T-helper 22 cell (primary cell): ENCODE measurements at regions not wholly inside any gene's neighbourhood (a gene's known extent, or its start where the extent isn't known, plus 50 kb on each side); places are given as distances from the start of the nearest gene placed in this dataset.
"Not testable (repeated sequence)": the region's sequence is repeated elsewhere in the genome, so short reads cannot be mapped to it uniquely, and the experiment has no call there.

ENCODE experiments used
- DNase-seq: peaks from one replicate; pipeline ENCODE4 v3.0.0-alpha.2; 2020; ENCODE audit warnings: low read depth

GRCh38 chr2:210861038-210861665, 304.8 kb downstream of the CPS1 start:
- no peak for DNase-seq

DNA sequence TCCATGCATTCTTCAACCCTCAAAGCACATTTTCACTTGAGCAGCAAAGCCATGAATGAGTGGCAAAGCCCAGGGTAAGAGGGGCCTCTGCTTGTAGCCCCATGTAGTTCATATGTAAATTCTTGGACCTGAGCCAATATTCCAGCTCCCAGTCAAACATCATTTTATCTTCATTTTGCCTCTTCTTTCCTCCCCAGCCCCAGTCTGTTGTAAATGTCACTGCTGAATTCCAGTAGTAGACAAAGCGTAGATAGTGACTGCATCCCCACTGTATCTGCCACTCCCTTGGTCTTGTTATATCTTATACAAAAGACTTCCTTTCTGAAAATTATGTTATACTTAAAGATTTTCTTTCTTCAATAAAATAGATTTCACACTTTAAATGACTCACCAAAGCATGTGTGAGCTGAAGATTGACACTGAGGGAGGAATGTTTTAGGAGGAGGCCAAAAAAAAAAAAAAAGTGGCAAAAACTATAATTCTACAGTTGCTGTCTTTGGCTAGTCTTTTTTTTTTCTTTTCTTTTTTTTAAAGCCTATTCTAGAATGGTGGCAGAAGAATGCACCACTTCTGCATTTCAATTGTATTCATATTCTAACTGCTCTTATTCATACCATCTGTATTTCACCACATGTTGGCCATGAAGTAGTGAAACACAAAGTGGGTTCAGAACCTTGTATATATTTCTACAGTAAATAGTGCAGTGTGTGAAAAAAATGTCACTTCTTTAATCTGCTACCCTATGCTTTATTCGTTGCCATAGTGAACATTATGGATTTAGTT, 306.1 kb downstream of the CPS1 start:
- DNase-seq: no peak

- DNase-seq: no peak
Measured at GRCh38 chr2:210863283-210863682, 306.9 kb downstream of the CPS1 start.

- not testable (repeated sequence) for DNase-seq
Measured at GRCh38 chr2:210871566-210871965, 315.2 kb downstream of the CPS1 start.

DNA sequence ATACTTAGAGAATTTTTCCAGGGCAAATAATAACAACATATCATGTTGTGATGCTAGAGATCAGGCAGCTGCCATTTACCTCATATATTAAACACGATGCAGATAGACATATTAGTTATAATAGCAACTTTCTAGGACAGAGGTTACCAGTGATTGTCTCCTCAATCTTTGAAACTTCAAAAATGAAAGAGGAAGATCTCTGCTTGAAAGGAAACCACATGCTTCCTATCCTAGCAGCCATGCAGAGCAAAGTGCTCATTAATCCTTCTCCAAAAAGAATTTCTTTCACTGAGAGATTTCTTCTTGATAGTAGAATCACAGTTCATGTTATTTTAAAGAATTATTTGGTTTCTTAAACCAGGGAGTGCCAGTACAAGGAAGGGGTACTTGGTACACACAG, 317.2 kb downstream of the CPS1 start:
- no peak for DNase-seq

DNA sequence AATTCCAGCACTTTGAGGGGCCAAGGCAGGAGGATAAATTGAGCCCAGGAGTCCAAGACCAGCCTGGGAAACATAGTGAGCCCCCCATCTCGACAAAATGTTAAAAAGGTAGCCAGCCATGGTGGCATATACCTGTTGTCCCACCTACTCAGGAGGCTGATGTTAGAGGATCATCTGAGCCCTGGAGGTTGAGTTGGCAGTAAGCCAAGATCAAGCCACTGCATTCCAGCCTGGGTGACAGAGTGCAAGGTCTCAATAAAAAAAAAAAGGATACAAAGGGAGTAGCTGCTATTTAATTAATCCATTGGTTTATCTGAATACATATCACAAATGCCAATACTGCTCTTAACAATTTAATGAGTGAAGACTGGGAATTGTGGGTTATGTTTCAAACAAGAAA, 327.8 kb downstream of the CPS1 start:
- no peak for DNase-seq

GRCh38 chr2:210888035-210888434, 331.6 kb downstream of the CPS1 start:
- DNase-seq: no peak

DNA sequence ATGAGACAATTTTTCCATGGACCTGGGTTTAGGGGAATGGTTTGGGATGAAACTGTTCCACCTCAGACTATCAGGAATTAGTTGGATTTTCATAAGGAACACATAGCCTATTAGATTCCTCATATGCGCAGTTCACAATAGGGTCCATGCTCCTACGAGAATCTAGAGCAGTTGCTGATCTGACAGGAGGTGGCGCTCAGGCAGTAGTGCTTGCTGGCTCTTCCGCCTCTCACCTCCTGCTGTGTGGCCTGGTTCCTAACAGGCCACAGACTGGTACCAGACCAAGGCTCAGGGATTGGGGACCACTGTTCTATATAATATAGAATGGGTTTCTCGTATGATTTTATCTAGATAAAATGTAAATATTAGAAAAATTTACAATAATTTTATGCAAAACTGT, 338.7 kb downstream of the CPS1 start:
- DNase-seq: no peak

- DNase-seq: no peak
Measured at GRCh38 chr2:210899131-210899530, 342.7 kb downstream of the CPS1 start.

- DNase-seq: no peak
Measured at GRCh38 chr2:210901326-210901725, 344.9 kb downstream of the CPS1 start.

DNA sequence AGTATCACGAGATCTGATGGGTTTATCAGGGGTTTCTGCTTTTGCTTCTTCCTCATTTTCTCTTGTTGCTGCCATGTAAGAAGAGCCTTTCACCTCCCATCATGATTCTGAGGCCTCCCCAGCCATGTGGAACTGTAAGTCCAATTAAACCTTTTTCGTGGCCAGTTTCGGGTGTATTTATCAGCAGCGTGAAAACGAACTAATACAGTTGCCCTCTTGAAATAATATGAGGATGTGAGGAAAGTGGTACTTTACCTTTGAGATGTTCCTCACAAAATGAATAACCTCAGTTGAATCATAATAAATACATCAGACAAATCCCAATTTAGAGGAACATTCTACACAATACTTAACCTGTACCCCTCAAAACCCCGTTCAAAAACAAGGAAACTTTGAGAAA, 356.4 kb downstream of the CPS1 start:
- no peak for DNase-seq

GRCh38 chr2:210913461-210913860, 357.1 kb downstream of the CPS1 start:
- DNase-seq: no peak

DNA sequence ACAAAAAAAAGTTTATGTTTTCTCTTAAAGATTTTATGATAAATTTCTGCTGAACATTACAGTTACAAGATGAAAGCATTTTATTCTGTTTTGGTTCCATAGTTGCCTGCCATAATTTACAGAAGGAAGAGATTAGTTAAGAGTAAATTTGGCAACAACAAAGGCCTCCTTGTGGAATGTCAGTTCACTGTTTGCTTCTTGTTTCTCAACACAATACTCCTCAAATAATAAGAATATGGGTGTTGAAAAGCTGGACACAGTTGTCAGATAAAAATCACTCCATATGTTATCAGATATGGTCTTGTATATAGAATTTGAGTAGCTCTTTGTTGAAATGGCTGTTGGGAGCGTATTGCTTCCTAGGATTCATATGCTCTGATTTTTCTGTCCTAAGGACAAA, 359.5 kb downstream of the CPS1 start:
- no peak for DNase-seq

GRCh38 chr2:210917465-210917864, 361.1 kb downstream of the CPS1 start:
- DNase-seq: no peak

DNA sequence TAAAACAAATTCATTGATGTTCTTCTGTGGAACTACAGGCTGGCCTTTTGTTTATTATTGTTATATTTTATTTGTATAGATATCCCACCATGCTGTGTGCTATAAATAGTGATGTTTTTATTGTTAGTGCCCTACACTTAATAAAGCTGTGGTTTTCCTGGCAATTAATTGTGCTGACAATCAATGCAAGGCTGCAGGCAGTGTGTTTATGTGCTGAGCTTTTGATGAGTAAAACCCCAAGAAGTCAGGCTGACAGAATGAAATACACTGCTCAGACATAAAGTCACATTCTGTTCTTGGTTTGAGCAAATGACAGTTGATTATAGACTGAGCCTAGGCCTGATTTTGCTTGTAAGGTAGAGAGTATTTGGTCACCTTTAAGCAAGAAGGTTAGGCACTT, 362.7 kb downstream of the CPS1 start:
- DNase-seq: no peak

- DNase-seq: no peak
Measured at GRCh38 chr2:210922419-210922818, 366.0 kb downstream of the CPS1 start.

- DNase-seq: no peak
Measured at GRCh38 chr2:210928714-210929113, 372.3 kb downstream of the CPS1 start.

- no peak for DNase-seq
Measured at GRCh38 chr2:210938228-210938627, 381.8 kb downstream of the CPS1 start.

DNA sequence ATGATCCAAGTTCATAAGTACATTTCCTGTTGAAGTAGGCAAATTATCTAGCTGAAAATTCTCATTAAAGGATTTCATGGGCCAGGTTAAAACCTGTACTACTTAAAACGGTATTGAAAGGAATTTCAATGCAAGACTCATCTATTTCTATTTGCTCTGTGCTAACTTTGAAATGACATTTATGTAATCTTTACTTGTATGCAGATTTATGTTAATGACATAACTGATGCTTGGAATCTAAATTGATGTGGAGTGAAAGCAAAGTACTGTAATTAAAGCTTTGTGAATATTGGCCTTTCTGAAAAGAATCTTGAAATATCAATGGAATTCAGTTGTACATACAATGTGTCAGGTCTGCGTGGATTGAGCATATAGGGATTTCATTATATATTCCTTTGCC, 390.0 kb downstream of the CPS1 start:
- no peak for DNase-seq

- DNase-seq: not testable (repeated sequence)
Measured at GRCh38 chr2:210950434-210951060, 394.1 kb downstream of the CPS1 start.

GRCh38 chr2:210954386-210954907, 398.0 kb downstream of the CPS1 start:
- DNase-seq: no peak

- DNase-seq: no peak
Measured at GRCh38 chr2:210955591-210955990, 399.2 kb downstream of the CPS1 start.

DNA sequence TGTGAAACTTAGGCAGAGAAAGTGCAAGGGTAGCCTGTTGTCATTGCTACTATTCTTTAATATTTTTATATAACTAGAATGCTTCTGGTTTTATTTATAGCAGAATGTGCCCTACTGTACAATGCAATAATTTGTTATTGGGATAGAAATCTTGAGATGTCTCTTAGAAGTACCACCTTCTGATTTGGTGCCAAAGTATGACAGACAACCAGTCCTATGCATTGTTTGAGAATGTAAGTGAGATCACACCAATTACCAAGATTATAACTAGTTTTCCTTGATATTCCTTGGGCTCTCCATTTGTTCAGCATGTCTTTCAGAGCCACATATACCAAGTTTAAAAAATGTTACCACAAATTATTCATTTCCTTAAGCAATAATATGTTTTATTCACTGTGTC, 399.7 kb downstream of the CPS1 start:
- DNase-seq: no peak
